ENCODE measurements at regions not wholly inside any gene's neighbourhood (a gene's known extent, or its start where the extent isn't known, plus 50 kb on each side); places are given as distances from the start of the nearest gene placed in this dataset.

DNA sequence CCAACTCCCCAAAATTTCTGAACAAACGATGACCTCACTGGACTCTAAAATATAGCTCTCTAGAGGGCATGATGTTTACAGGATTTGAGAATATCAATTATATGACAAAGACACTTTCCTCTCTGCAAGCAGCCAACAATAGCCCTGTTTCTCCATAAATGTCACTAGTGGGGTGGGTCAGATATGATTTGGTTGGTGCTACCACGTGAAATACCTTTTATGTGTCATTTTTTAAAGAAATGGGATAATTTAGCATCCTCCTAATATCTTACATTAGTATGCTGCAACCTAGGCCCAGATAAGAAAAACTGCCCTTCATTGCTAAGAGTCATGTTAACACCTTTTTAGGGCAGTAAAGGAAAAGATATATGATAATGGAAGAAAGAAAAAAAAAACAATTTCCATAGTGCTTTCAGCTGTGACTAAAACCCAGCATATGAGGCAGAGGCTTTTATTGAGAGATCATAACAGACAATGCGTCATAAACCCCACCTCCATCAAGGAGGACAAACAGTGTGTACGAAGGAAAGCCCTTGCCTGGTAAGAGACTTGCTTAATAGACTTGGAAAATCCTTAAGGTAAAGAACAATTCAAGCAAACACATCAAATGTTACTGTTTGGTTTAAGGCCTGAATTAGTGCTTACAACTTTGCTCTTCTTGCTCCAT, 372.4 kb upstream of the PAPPA start:
- no peaks in the 10 kb centered on the region for H3K36me3 ChIP-seq (ENCODE audit: insufficient read depth, low read length)
- H4K20me1 ChIP-seq (ENCODE audit: insufficient read depth, low read length), result no peaks in the 10 kb centered on the region
- no peaks in the 10 kb centered on the region for H3K4me1 ChIP-seq (ENCODE audit: insufficient read depth, low read length)
- no peak for TF ChIP-seq CTCF (IDR thresholded peaks at IDR 0.05; ENCODE audit: borderline replicate concordance, extremely low read depth, low read length, poor library complexity, severe bottlenecking)
- TF ChIP-seq EZH2 (IDR thresholded peaks at IDR 0.05; ENCODE audit: borderline replicate concordance, low read depth, low read length, severe bottlenecking), result no peak
- ATAC-seq (ENCODE audit: insufficient read depth, low read depth) (no peak), DNase-seq (no peak)
- H3K27ac ChIP-seq (ENCODE audit: low read length), result no peak overlapping the region
- H3K27me3 ChIP-seq (ENCODE audit: insufficient read depth, low read length, poor library complexity), result no peaks in the 10 kb centered on the region
- no peak overlapping the region for H3K4me3 ChIP-seq (ENCODE audit: low read depth in 1 of 2, low read length in 2 of 2)
- H3K9ac ChIP-seq (ENCODE audit: low read depth, low read length), result no peak overlapping the region
- H3K4me2 ChIP-seq (ENCODE audit: insufficient read depth, low read length), result no peak overlapping the region
- no peak overlapping the region for H2AFZ ChIP-seq (ENCODE audit: low read depth, low read length)
- no peaks in the 10 kb centered on the region for H3K9me3 ChIP-seq (ENCODE audit: insufficient read depth, low read length, severe bottlenecking)
- no peaks in the 10 kb centered on the region for H3K79me2 ChIP-seq (ENCODE audit: insufficient read depth, low read length)

DNA sequence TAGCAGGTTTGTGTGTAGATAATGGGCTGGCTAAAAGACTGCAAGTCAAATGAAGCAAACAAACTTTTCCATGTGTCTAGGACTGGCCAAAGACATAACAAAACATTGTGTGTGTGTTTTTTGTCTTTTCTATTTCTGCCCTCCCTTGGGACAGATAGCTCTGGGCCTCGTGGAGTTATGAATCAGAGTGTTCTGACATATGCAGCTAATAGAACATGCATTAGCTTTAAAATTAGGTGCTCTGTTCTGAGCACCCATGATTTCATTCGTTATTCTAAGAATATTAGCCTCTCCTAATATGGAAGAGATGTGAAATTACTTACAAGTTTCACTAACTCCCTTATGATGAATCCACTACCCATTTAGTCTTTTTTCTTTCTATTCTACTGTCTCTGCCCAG, 367.3 kb upstream of the PAPPA start:
- ATAC-seq (ENCODE audit: insufficient read depth, low read depth), result no peak
- no peaks in the 10 kb centered on the region for H3K27me3 ChIP-seq (ENCODE audit: insufficient read depth, low read length, poor library complexity)
- TF ChIP-seq EZH2 (IDR thresholded peaks at IDR 0.05; ENCODE audit: borderline replicate concordance, low read depth, low read length, severe bottlenecking), result no peak
- TF ChIP-seq CTCF (IDR thresholded peaks at IDR 0.05; ENCODE audit: borderline replicate concordance, extremely low read depth, low read length, poor library complexity, severe bottlenecking), result no peak

DNA sequence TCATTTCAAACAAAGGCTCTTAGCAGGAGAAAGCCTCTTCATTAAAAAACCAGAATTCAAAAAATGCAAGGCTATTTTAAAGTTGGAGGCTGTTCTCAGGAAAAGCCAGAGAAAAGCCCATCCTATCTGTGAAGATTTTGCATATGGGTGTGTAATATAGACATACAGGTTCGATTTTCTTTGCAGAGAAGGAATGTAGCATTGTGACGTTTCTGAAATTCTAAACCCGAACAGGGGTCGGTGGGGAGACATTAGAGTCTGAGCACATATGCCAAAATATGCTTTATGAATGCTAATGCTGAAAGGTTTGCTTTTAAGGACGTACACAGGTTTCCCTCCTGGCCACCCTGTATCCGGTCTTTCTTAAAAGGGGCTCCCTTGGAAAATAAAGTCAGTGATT, 363.1 kb upstream of the PAPPA start:
- no peak overlapping the region for H3K4me2 ChIP-seq (ENCODE audit: insufficient read depth, low read length)
- H3K4me3 ChIP-seq (ENCODE audit: low read depth in 1 of 2, low read length in 2 of 2), result no peak overlapping the region
- no peaks in the 10 kb centered on the region for H3K9me3 ChIP-seq (ENCODE audit: insufficient read depth, low read length, severe bottlenecking)
- no peaks in the 10 kb centered on the region for H4K20me1 ChIP-seq (ENCODE audit: insufficient read depth, low read length)
- DNase-seq, result no peak
- H3K79me2 ChIP-seq (ENCODE audit: insufficient read depth, low read length), result no peaks in the 10 kb centered on the region
- H2AFZ ChIP-seq (ENCODE audit: low read depth, low read length), result no peak overlapping the region
- H3K36me3 ChIP-seq (ENCODE audit: insufficient read depth, low read length), result no peaks in the 10 kb centered on the region
- H3K9ac ChIP-seq (ENCODE audit: low read depth, low read length), result no peak overlapping the region
- no peaks in the 10 kb centered on the region for H3K4me1 ChIP-seq (ENCODE audit: insufficient read depth, low read length)
- no peak overlapping the region for H3K27ac ChIP-seq (ENCODE audit: low read length)
- TF ChIP-seq CTCF (IDR thresholded peaks at IDR 0.05; ENCODE audit: borderline replicate concordance, extremely low read depth, low read length, poor library complexity, severe bottlenecking) (no peak), EZH2 (IDR thresholded peaks at IDR 0.05; ENCODE audit: borderline replicate concordance, low read depth, low read length, severe bottlenecking) (no peak)
- no peaks in the 10 kb centered on the region for H3K27me3 ChIP-seq (ENCODE audit: insufficient read depth, low read length, poor library complexity)
- ATAC-seq (ENCODE audit: insufficient read depth, low read depth), result no peak

More for the DNA sequence above, 367.3 kb upstream of the PAPPA start:
- no peaks in the 10 kb centered on the region for H3K79me2 ChIP-seq (ENCODE audit: insufficient read depth, low read length)
- no peaks in the 10 kb centered on the region for H3K9me3 ChIP-seq (ENCODE audit: insufficient read depth, low read length, severe bottlenecking)
- no peak overlapping the region for H3K27ac ChIP-seq (ENCODE audit: low read length)
- no peaks in the 10 kb centered on the region for H4K20me1 ChIP-seq (ENCODE audit: insufficient read depth, low read length)
- H3K4me2 ChIP-seq (ENCODE audit: insufficient read depth, low read length), result no peak overlapping the region
- no peak overlapping the region for H2AFZ ChIP-seq (ENCODE audit: low read depth, low read length)
- no peaks in the 10 kb centered on the region for H3K4me1 ChIP-seq (ENCODE audit: insufficient read depth, low read length)
- no peak overlapping the region for H3K4me3 ChIP-seq (ENCODE audit: low read depth in 1 of 2, low read length in 2 of 2)
- no peak for DNase-seq
- H3K36me3 ChIP-seq (ENCODE audit: insufficient read depth, low read length), result no peaks in the 10 kb centered on the region
- H3K9ac ChIP-seq (ENCODE audit: low read depth, low read length), result no peak overlapping the region

Measured in DND-41 (cell line).